ENCODE measurements at regions not wholly inside any gene's neighbourhood (a gene's known extent, or its start where the extent isn't known, plus 50 kb on each side); places are given as distances from the start of the nearest gene placed in this dataset.

DNA sequence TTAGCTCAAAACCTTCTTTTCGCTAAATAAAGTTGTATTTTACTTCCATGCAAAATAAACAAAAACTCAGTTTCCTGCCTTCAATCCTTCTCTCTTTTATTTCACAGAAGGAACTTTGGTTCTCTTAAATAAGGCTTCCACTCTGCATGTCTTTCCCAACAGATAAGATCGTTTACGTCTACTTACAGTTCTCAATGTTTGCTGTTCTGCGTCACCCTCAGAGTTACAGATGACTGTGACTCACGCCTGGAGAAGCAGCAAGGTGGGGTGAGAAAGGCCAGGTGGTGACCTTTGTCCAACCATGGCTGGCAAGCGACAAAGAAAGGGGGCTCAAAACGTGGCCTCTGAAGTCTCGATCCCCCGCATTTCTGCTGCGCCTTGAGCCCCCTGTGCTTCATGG lies 51.4 kb upstream of the RPS6KA2 start:
- peaks cover 4% of the 10 kb centered on the region for H3K9me3 ChIP-seq (ENCODE audit: control insufficient read depth, low read length)
- 85 to 92% methylated on average over 5 to 10 of the region's 10 CpGs for WGBS, 2 experiments (ENCODE audit: insufficient coverage in 2 of 2)
- no peak overlapping the region for H3K4me3 ChIP-seq (ENCODE audit: extremely low read depth, insufficient read depth, low read length, poor library complexity, severe bottlenecking)
- peaks cover 9% of the 10 kb centered on the region for H3K4me1 ChIP-seq (ENCODE audit: control insufficient read depth, insufficient read depth, low read length, poor library complexity, severe bottlenecking)
- H3K27ac ChIP-seq (ENCODE audit: low read depth, low read length, severe bottlenecking) = peak overlapping the region; percentile 30
- H3K36me3 ChIP-seq (ENCODE audit: control insufficient read depth, insufficient read depth, low read length) = no peaks in the 10 kb centered on the region

DNA sequence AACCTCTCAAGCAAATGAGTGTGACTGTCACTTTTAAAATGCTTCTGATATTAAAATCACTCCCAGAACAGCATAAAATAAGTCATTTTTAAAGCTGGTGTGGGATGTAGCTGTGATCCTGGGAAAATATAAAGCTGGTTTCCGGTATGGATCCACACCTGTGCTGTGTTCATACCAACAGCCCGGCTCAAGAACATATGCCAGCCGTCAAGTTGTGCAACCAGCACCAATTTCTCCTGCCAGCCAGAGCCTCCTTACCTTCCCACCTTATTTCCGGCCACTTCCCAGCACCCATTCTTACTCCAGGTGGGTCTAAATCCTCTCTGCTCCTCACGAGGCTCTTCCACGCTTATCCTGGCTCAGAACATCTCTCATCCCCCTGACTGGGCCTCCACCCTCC lies 50.9 kb upstream of the RPS6KA2 start:
- Histone ChIP-seq H3K27ac (ENCODE audit: low read depth, low read length, severe bottlenecking) (peak overlapping the region; percentile 30), H3K36me3 (ENCODE audit: control insufficient read depth, insufficient read depth, low read length) (no peaks in the 10 kb centered on the region), H3K4me3 (ENCODE audit: extremely low read depth, insufficient read depth, low read length, poor library complexity, severe bottlenecking) (no peak overlapping the region), H3K4me1 (ENCODE audit: control insufficient read depth, insufficient read depth, low read length, poor library complexity, severe bottlenecking) (peaks cover 6% of the 10 kb centered on the region), H3K9me3 (ENCODE audit: control insufficient read depth, low read length) (peaks cover 4% of the 10 kb centered on the region)
- 85 to 95% methylated on average over 6 of the region's 6 CpGs for WGBS, 2 experiments (ENCODE audit: insufficient coverage in 2 of 2)
